ENCODE measurements at regions not wholly inside any gene's neighbourhood (a gene's known extent, or its start where the extent isn't known, plus 50 kb on each side); places are given as distances from the start of the nearest gene placed in this dataset.

DNA sequence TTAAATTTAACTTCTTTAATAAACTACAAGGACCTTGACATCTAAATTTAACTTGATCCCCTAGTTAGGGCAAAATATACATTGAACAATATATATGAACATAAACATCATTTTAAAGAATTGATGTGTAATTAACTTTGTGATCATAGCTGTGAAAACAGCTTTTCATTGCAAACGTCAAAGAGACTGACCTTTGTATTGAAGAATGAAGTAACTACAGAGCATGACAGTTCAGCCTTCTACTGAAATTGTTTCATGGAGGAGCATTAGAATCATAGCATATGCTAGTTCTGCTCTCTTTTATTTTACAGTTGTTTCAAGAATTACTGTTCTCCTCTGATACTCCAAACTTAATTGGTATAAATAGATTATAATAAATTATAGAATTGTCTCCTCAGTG, 123.4 kb upstream of the PRR20A start:
- Mint-ChIP-seq H3K9me3 (peaks cover 7% of the 10 kb centered on the region), H3K36me3 (no peaks in the 10 kb centered on the region), H3K27ac (no peak overlapping the region), H3K4me1 (no peaks in the 10 kb centered on the region), H3K4me3 (no peak overlapping the region), H3K27me3 (no peaks in the 10 kb centered on the region)
- no peak for ATAC-seq

DNA sequence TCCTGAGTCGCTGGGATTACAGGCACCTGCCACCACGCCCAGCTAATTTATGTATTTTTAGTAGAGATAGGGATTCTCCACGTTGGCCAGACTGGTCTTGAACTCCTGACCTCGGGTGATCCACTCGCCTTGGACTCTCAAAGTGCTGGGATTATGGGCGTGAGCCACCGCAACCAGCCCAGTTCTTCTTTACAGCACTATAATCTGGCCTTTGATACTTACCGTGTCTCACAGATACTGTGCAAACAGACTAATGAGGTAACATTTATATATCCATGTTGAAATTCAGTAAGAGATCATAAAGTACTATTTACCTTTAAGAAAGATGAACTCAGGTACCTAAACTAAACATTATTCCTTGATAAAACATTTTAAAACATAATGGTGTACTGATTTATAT, 121.8 kb upstream of the PRR20A start:
- Mint-ChIP-seq H3K4me3 (no peak overlapping the region), H3K4me1 (no peaks in the 10 kb centered on the region), H3K36me3 (no peaks in the 10 kb centered on the region), H3K27ac (no peak overlapping the region), H3K27me3 (no peaks in the 10 kb centered on the region), H3K9me3 (peaks cover 12% of the 10 kb centered on the region)
- ATAC-seq = no peak

DNA sequence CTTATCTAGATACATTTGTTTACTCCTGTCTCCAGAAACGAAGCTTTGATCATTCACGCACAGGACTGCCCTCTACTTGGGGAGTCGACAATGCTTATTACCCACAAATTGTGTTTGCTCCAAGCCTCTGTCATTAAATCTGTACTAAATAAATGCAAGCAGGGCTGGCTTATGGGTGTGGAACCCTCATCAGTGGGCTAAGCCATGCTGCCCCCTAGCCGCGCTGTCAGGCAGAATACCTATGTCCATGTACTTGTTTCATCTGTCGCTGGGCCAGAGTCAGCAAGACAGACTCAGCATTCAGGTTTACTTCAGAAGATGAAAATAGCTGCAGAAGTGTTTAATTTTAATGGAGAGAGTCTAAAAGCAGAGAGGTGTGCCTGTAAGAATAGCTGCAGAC, 110.0 kb upstream of the PRR20A start:
- no peaks in the 10 kb centered on the region for H3K27me3 Mint-ChIP-seq
- ATAC-seq = no peak
- H3K36me3 Mint-ChIP-seq = no peaks in the 10 kb centered on the region
- peaks cover 7% of the 10 kb centered on the region for H3K9me3 Mint-ChIP-seq
- H3K4me1 Mint-ChIP-seq = no peaks in the 10 kb centered on the region
- no peak overlapping the region for H3K4me3 Mint-ChIP-seq
- H3K27ac Mint-ChIP-seq = no peak overlapping the region

DNA sequence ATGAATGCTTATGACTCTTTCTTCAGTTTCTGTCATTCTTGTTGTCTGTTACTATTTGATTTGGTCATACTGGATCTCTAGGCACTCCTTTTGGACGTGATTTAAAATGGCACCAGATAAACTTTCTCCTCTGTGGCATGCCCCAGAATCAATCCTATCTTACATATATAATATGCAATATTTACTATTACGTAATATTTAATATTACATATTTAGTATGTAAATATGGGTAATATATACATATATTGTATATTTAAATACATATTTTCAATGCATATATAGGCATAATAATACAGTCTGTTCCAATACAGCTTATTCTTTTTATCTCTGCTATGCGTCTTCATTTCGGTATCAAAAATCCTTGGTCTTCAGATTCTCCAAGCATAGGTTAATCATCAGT, 104.4 kb upstream of the PRR20A start:
- Mint-ChIP-seq H3K36me3 (no peaks in the 10 kb centered on the region), H3K27ac (no peak overlapping the region), H3K4me1 (no peaks in the 10 kb centered on the region), H3K4me3 (no peak overlapping the region), H3K27me3 (no peaks in the 10 kb centered on the region), H3K9me3 (peaks cover 3% of the 10 kb centered on the region)
- no peak for ATAC-seq

DNA sequence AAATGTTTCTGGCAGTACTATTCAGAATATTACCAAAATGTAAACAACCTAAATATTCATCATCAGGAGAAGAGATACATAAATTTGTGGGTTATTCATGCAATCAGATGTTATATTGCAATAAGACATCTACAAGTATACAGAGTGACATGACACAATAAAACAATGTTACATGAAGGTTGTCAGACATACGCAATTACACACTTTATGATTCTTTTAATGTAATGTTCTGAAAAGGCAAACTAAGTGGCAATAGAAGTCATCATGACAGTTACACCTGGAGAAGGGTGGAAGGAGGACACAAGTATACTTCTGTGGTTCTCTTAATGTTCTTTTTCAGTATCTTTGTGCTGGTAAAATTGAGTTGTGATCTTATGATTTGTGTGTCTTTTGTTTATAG, 95.8 kb upstream of the PRR20A start:
- Mint-ChIP-seq H3K27ac (no peak overlapping the region), H3K4me3 (no peak overlapping the region), H3K4me1 (no peaks in the 10 kb centered on the region), H3K27me3 (no peaks in the 10 kb centered on the region), H3K36me3 (no peaks in the 10 kb centered on the region), H3K9me3 (peaks cover 18% of the 10 kb centered on the region)
- no peak for ATAC-seq

GRCh38 chr13:57045826-57046546, 94.7 kb upstream of the PRR20A start:
- Mint-ChIP-seq H3K36me3 (no peaks in the 10 kb centered on the region), H3K27ac (no peak overlapping the region), H3K27me3 (no peaks in the 10 kb centered on the region), H3K4me3 (no peak overlapping the region), H3K4me1 (no peaks in the 10 kb centered on the region), H3K9me3 (peaks cover 22% of the 10 kb centered on the region)
- ATAC-seq = no peak

- no peaks in the 10 kb centered on the region for H3K36me3 Mint-ChIP-seq
- no peak overlapping the region for H3K27ac Mint-ChIP-seq
- no peaks in the 10 kb centered on the region for H3K4me1 Mint-ChIP-seq
- ATAC-seq = no peak
- no peaks in the 10 kb centered on the region for H3K27me3 Mint-ChIP-seq
- H3K9me3 Mint-ChIP-seq = peaks cover 10% of the 10 kb centered on the region
- no peak overlapping the region for H3K4me3 Mint-ChIP-seq
Measured at GRCh38 chr13:57056601-57057180, 84.0 kb upstream of the PRR20A start.

DNA sequence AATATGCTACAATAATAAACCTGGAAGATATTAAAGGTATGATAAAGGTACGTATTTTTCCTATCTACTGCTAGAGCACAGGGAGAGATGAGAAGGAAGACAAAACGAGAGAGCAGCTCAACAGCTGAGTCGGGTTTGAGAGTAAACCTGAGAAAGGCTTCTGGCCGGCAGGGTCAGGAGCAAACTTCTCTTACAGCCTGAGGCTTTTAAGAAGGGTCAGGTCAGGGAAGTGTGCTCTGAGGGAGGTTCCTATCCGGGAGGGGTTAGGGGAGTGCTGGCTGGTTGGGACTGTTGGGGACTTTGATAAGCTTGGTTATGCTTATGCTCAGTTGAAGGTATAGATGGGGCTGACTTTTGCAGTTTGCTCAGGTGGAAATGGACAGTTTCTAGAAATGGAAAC, 77.7 kb upstream of the PRR20A start:
- Mint-ChIP-seq H3K4me1 (no peaks in the 10 kb centered on the region), H3K36me3 (no peaks in the 10 kb centered on the region), H3K27me3 (no peaks in the 10 kb centered on the region), H3K9me3 (peaks cover 10% of the 10 kb centered on the region), H3K4me3 (no peak overlapping the region), H3K27ac (no peak overlapping the region)
- peak; percentile 24 for ATAC-seq

DNA sequence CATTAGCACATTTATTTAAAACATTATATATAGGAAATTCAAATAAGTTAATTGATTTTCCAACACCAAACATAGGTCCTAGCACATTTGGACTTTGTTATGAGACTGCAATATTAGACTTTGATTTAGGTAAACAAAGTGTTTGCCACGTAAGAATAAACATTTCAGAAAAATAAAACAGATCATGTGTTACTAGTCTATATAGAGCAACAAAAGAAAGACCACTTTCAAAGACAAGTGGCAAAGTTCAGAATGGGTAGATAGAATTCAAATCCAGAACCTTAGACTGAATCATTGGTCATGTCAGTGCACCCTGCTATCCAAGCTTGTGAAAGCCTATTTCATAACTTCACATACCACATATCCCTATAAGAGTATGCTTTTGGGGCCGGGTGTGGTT, 66.7 kb upstream of the PRR20A start:
- Mint-ChIP-seq H3K4me1 (no peaks in the 10 kb centered on the region), H3K9me3 (peaks cover 3% of the 10 kb centered on the region), H3K27me3 (no peaks in the 10 kb centered on the region), H3K4me3 (no peak overlapping the region), H3K27ac (no peak overlapping the region), H3K36me3 (no peaks in the 10 kb centered on the region)
- ATAC-seq = no peak

GRCh38 chr13:57075588-57075987, 65.1 kb upstream of the PRR20A start:
- Mint-ChIP-seq H3K36me3 (no peaks in the 10 kb centered on the region), H3K27me3 (no peaks in the 10 kb centered on the region), H3K9me3 (peaks cover 3% of the 10 kb centered on the region), H3K4me3 (no peak overlapping the region), H3K4me1 (no peaks in the 10 kb centered on the region), H3K27ac (no peak overlapping the region)
- ATAC-seq = no peak

DNA sequence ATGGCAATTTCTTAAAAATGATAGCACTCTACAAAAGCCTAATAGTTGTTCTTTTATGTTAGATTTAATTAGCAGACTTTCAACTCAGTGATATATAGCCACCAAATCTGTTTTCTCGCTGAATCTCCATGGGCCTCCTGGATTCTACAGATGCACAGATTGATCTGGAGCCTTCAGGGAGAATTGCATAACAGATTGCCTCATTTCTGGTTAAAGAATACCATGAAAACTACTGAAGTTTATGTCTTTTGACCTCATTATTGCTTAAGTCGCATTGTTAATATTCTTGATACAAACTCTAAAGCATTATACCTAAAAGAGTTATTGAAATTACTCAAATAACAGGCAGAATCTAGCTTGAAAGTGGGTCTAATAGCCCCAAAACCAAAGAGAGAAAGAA, 53.7 kb upstream of the PRR20A start:
- Mint-ChIP-seq H3K4me3 (no peak overlapping the region), H3K27me3 (no peaks in the 10 kb centered on the region), H3K36me3 (no peaks in the 10 kb centered on the region)

More for the DNA sequence above, 53.7 kb upstream of the PRR20A start:
- no peak overlapping the region for H3K27ac Mint-ChIP-seq
- peaks cover 4% of the 10 kb centered on the region for H3K9me3 Mint-ChIP-seq
- H3K4me1 Mint-ChIP-seq = no peaks in the 10 kb centered on the region
- no peak for ATAC-seq
